ENCODE measurements at regions not wholly inside any gene's neighbourhood (a gene's known extent, or its start where the extent isn't known, plus 50 kb on each side); places are given as distances from the start of the nearest gene placed in this dataset.

DNA sequence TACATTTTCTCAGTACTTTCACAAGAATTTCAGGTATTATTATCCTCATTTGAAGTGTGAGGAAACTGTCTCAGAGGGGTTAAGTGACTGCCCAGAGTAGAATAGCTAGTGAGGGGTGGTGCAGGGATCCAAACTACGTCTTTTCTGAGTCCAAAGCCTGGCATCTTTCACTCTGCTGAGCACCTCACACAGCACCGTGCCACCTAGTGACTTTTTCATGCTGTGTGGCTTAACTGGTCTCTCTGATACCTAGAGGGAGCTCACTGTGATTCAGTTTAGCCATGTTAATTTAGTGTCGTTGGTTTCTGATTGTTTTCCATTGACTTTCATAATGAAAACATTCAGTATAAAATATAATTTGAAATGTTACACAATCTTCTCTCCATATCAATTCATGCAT lies 91.4 kb upstream of the NLGN1 start (continued):
- TF ChIP-seq, protein P1, sequence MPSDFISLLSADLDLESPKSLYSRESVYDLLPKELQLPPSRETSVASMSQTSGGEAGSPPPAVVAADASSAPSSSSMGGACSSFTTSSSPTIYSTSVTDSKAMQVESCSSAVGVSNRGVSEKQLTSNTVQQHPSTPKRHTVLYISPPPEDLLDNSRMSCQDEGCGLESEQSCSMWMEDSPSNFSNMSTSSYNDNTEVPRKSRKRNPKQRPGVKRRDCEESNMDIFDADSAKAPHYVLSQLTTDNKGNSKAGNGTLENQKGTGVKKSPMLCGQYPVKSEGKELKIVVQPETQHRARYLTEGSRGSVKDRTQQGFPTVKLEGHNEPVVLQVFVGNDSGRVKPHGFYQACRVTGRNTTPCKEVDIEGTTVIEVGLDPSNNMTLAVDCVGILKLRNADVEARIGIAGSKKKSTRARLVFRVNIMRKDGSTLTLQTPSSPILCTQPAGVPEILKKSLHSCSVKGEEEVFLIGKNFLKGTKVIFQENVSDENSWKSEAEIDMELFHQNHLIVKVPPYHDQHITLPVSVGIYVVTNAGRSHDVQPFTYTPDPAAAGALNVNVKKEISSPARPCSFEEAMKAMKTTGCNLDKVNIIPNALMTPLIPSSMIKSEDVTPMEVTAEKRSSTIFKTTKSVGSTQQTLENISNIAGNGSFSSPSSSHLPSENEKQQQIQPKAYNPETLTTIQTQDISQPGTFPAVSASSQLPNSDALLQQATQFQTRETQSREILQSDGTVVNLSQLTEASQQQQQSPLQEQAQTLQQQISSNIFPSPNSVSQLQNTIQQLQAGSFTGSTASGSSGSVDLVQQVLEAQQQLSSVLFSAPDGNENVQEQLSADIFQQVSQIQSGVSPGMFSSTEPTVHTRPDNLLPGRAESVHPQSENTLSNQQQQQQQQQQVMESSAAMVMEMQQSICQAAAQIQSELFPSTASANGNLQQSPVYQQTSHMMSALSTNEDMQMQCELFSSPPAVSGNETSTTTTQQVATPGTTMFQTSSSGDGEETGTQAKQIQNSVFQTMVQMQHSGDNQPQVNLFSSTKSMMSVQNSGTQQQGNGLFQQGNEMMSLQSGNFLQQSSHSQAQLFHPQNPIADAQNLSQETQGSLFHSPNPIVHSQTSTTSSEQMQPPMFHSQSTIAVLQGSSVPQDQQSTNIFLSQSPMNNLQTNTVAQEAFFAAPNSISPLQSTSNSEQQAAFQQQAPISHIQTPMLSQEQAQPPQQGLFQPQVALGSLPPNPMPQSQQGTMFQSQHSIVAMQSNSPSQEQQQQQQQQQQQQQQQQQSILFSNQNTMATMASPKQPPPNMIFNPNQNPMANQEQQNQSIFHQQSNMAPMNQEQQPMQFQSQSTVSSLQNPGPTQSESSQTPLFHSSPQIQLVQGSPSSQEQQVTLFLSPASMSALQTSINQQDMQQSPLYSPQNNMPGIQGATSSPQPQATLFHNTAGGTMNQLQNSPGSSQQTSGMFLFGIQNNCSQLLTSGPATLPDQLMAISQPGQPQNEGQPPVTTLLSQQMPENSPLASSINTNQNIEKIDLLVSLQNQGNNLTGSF (CRISPR knock-in tag; IDR thresholded peaks at IDR 0.05): no peak
- no peak for TF ChIP-seq ARHGAP35 (CRISPR knock-in tag; IDR thresholded peaks at IDR 0.05; ENCODE audit: borderline replicate concordance)
- TF ChIP-seq HDAC1 (CRISPR knock-in tag; IDR thresholded peaks at IDR 0.05): no peak
- no peak for TF ChIP-seq ZNF557 (CRISPR knock-in tag; IDR thresholded peaks at IDR 0.05)
- no peak for TF ChIP-seq ZNF30 (CRISPR knock-in tag; IDR thresholded peaks at IDR 0.05)
- TF ChIP-seq THAP11 (CRISPR knock-in tag; IDR thresholded peaks at IDR 0.05): no peak
- TF ChIP-seq CENPX (CRISPR knock-in tag; IDR thresholded peaks at IDR 0.05): no peak
- no peak for TF ChIP-seq YY1 (IDR thresholded peaks at IDR 0.05; ENCODE audit: insufficient read depth, insufficient replicate concordance, low read depth, low read length)

DNA sequence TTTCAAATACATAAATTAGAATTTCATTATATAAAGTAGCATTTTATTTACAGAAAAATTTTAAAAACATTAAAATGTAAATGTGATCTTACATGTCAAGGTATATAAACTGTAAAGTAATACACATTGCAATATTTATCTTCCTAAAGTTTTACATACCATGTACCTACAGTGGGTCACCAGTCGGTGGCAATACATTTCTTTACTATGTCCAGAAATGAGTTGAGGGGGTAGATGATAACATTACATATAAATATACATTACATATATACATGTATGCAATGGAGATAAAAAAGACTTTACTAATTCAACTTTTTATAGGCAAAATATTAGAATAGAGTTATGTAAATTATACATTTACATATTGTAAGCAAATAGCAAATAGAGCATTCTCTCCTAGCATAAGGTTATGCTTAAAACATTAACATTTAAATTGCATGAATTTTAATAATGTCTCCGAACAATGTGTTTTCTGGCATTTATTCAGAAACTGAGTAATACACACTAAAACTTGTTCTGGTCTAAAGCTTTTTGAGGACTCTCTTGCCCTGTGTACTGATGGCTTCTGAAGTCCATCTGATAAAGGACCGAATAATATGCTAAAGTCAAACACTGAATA lies 93.3 kb upstream of the NLGN1 start:
- Histone ChIP-seq H2AFZ (ENCODE audit: low read length) (no peak overlapping the region), H3K4me3 (replicated peaks in 1 of 3; ENCODE audit: insufficient read depth in 1 of 3, low read depth in 2 of 3, low read length in 3 of 3) (no peak overlapping the region), H3K9ac (ENCODE audit: insufficient read depth, low read depth, low read length) (no peak overlapping the region), H3K27me3 (ENCODE audit: control insufficient read depth in 1 of 2, insufficient read depth in 2 of 2, low read length in 2 of 2) (no peaks in the 10 kb centered on the region), H3K36me3 (replicated peaks in 1 of 2; ENCODE audit: control insufficient read depth in 1 of 2, insufficient read depth in 2 of 2, low read length in 2 of 2) (no peaks in the 10 kb centered on the region), H3K79me2 (ENCODE audit: insufficient read depth, low read length) (no peaks in the 10 kb centered on the region), H3K27ac (ENCODE audit: extremely low read length, insufficient read depth, low read length) (no peak overlapping the region), H3K4me1 (ENCODE audit: insufficient read depth, low read length) (no peaks in the 10 kb centered on the region), H3K9me3 (ENCODE audit: low read length) (no peaks in the 10 kb centered on the region), H4K20me1 (ENCODE audit: insufficient read depth, low read length) (no peaks in the 10 kb centered on the region), H3K4me2 (ENCODE audit: low read depth, low read length) (no peak overlapping the region)
- 0% methylated on average over 3 of the region's 3 CpGs for WGBS (ENCODE audit: low lambda C conversion rate)
- ATAC-seq: no peak
- no peak for FAIRE-seq
- ChIA-PET POLR2A (no interaction called here), CTCF (ENCODE audit: low intra/inter-chr PET ratio, low total read pairs) (no interaction called here)
- intact Hi-C loops (cut with micrococcal nuclease; ENCODE audit: unreplicated experiment) (no loop called here), in situ Hi-C loops (cut with HindIII; ENCODE audit: extremely low pct_ligation_motif_present, low pct_unique_long_range_greater_than_20kb) (no loop called here)
- TF ChIP-seq ZNF558 (CRISPR knock-in tag; IDR thresholded peaks at IDR 0.05; ENCODE audit: borderline replicate concordance) (no peak), CREB1 (IDR thresholded peaks at IDR 0.05) (no peak), CREB1 (CRISPR knock-in tag; IDR thresholded peaks at IDR 0.05) (no peak), ATF7-NPFF (CRISPR knock-in tag; IDR thresholded peaks at IDR 0.05; ENCODE audit: low read depth) (no peak), PTBP1 (IDR thresholded peaks at IDR 0.05; ENCODE audit: low read depth, low read length, poor library complexity, severe bottlenecking) (no peak), MBNL3 (CRISPR knock-in tag; conservative IDR thresholded peaks at IDR 0.05) (no peak)
- TF ChIP-seq, protein P2, sequence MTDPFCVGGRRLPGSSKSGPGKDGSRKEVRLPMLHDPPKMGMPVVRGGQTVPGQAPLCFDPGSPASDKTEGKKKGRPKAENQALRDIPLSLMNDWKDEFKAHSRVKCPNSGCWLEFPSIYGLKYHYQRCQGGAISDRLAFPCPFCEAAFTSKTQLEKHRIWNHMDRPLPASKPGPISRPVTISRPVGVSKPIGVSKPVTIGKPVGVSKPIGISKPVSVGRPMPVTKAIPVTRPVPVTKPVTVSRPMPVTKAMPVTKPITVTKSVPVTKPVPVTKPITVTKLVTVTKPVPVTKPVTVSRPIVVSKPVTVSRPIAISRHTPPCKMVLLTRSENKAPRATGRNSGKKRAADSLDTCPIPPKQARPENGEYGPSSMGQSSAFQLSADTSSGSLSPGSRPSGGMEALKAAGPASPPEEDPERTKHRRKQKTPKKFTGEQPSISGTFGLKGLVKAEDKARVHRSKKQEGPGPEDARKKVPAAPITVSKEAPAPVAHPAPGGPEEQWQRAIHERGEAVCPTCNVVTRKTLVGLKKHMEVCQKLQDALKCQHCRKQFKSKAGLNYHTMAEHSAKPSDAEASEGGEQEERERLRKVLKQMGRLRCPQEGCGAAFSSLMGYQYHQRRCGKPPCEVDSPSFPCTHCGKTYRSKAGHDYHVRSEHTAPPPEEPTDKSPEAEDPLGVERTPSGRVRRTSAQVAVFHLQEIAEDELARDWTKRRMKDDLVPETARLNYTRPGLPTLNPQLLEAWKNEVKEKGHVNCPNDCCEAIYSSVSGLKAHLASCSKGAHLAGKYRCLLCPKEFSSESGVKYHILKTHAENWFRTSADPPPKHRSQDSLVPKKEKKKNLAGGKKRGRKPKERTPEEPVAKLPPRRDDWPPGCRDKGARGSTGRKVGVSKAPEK (CRISPR knock-in tag; IDR thresholded peaks at IDR 0.05; ENCODE audit: borderline replicate concordance): no peak
- TF ChIP-seq, protein P3, sequence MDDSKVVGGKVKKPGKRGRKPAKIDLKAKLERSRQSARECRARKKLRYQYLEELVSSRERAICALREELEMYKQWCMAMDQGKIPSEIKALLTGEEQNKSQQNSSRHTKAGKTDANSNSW (CRISPR knock-in tag; IDR thresholded peaks at IDR 0.05; ENCODE audit: borderline replicate concordance): no peak
- no TSS peak for BruUV-seq (replicated peaks)
- DNase-seq (ENCODE audit: low spot score): no peak

Data from HepG2 (cell line).